GM12891 (cell line): ENCODE measurements at regions not wholly inside any gene's neighbourhood (a gene's known extent, or its start where the extent isn't known, plus 50 kb on each side); places are given as distances from the start of the nearest gene placed in this dataset.

Experiments used
- PAX5 ChIP-seq: IDR thresholded peaks from 2 replicates; pipeline ENCODE4 v1.6.1; 2011; ENCODE audit warnings: low read length, moderate library complexity, mild to moderate bottlenecking; ENCODE audit not compliant: insufficient read depth, severe bottlenecking
- POLR2A ChIP-seq: IDR thresholded peaks from 2 replicates; pipeline ENCODE4 v1.6.1; 2011; ENCODE audit warnings: low read depth, low read length, control low read depth
- POLR2AphosphoS5 ChIP-seq: IDR thresholded peaks from 2 replicates; pipeline ENCODE4 v1.6.1; 2011; ENCODE audit warnings: low read depth, low read length, control low read depth
- POU2F2 ChIP-seq: IDR thresholded peaks from 2 replicates; pipeline ENCODE4 v1.6.1; 2011; ENCODE audit warnings: low read depth, mild to moderate bottlenecking, control low read depth, low read length, moderate library complexity
- SPI1 ChIP-seq: IDR thresholded peaks from 2 replicates; pipeline ENCODE4 v1.6.1; 2011; ENCODE audit warnings: low read depth, low read length, control low read depth
- TAF1 ChIP-seq: IDR thresholded peaks from 2 replicates; pipeline ENCODE4 v1.6.1; 2011; ENCODE audit warnings: low read depth, low read length, control low read depth

DNA sequence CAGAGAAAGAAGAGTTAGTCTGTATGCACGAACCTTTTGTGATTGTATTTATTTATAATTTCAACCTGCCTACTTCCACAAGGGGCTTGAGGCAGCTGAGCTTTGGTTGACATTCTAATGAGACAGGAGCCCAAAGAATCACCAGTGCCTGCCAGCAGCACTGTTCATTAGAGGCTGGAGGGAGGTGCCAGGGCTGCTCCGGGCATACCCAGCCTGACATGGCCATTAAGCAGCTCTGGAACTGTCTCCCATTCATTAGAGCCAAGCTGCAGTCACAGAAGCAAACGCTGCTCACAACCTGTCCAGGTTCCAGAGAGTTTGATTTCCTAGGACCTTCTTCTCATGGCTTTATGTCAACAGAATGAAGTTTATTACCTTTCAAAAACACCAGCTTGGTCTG is 425.5 kb downstream of the RFC3 start:
- TF ChIP-seq TAF1 (no peak), POLR2A (no peak), POLR2AphosphoS5 (no peak), PAX5 (no peak), POU2F2 (no peak), SPI1 (no peak)
